Adipocyte (in vitro differentiated cells): ENCODE measurements at regions not wholly inside any gene's neighbourhood (a gene's known extent, or its start where the extent isn't known, plus 50 kb on each side); places are given as distances from the start of the nearest gene placed in this dataset.
"Not testable (repeated sequence)": the region's sequence is repeated elsewhere in the genome, so short reads cannot be mapped to it uniquely, and the experiment has no call there.

Source experiments
- DNase-seq: peaks from one replicate; pipeline ENCODE4 v3.0.0-alpha.2; 2015; ENCODE audit warnings: low read depth
- H3K27me3 ChIP-seq: replicated peaks from 2 replicates; pipeline ENCODE4 v1.7.0; 2013; ENCODE audit warnings: mild to moderate bottlenecking, low read length, moderate library complexity; ENCODE audit not compliant: control insufficient read depth, insufficient read depth
- H3K36me3 ChIP-seq: 2 replicates; pipeline ENCODE4 v1.7.0; 2013; ENCODE audit warnings: low read length, mild to moderate bottlenecking, moderate library complexity; ENCODE audit not compliant: control insufficient read depth, insufficient read depth, severe bottlenecking
- H3K4me1 ChIP-seq: 2 replicates; pipeline ENCODE4 v1.7.0; 2013; ENCODE audit warnings: mild to moderate bottlenecking, low read length, moderate library complexity; ENCODE audit not compliant: control insufficient read depth, insufficient read depth
- H3K4me3 ChIP-seq: 2 replicates; pipeline ENCODE4 v1.7.0; 2013; ENCODE audit warnings: mild to moderate bottlenecking, low read length, moderate library complexity
- H3K9ac ChIP-seq: 2 replicates; pipeline ENCODE4 v1.7.0; 2013; ENCODE audit warnings: mild to moderate bottlenecking, low read length, moderate library complexity
- H3K9me3 ChIP-seq: 2 replicates; pipeline ENCODE4 v1.7.0; 2013; ENCODE audit warnings: mild to moderate bottlenecking, low read length, moderate library complexity; ENCODE audit not compliant: control insufficient read depth

- Histone ChIP-seq H3K27me3 (peaks cover 97% of the 10 kb centered on the region), H3K4me1 (peaks cover 26% of the 10 kb centered on the region), H3K4me3 (no peak overlapping the region), H3K9me3 (peaks cover 5% of the 10 kb centered on the region), H3K36me3 (no peaks in the 10 kb centered on the region), H3K9ac (no peak overlapping the region)
- no peak for DNase-seq
Measured at GRCh38 chr7:155378959-155379871, 78.7 kb upstream of the EN2 start.

- Histone ChIP-seq H3K4me3 (no peak overlapping the region), H3K4me1 (peaks cover 18% of the 10 kb centered on the region), H3K9me3 (peaks cover 4% of the 10 kb centered on the region), H3K27me3 (peaks cover 96% of the 10 kb centered on the region), H3K36me3 (no peaks in the 10 kb centered on the region), H3K9ac (no peak overlapping the region)
- peak; percentile 80 for DNase-seq
Measured at GRCh38 chr7:155380221-155380861, 77.6 kb upstream of the EN2 start.

GRCh38 chr7:155380976-155381851 lies 76.7 kb upstream of the EN2 start:
- DNase-seq, result no peak
- Histone ChIP-seq H3K27me3 (peaks cover 95% of the 10 kb centered on the region), H3K9me3 (no peaks in the 10 kb centered on the region), H3K36me3 (no peaks in the 10 kb centered on the region), H3K4me3 (peak overlapping the region; percentile 67), H3K9ac (no peak overlapping the region), H3K4me1 (peaks cover 18% of the 10 kb centered on the region)

GRCh38 chr7:155381852-155382801 lies 75.8 kb upstream of the EN2 start:
- H3K36me3 ChIP-seq, result no peaks in the 10 kb centered on the region
- peaks cover 18% of the 10 kb centered on the region for H3K4me1 ChIP-seq
- DNase-seq, result no peak
- peak overlapping the region; percentile 67 for H3K4me3 ChIP-seq
- peaks cover 95% of the 10 kb centered on the region for H3K27me3 ChIP-seq
- H3K9ac ChIP-seq, result no peak overlapping the region
- H3K9me3 ChIP-seq, result no peaks in the 10 kb centered on the region

GRCh38 chr7:155382802-155383171 lies 75.1 kb upstream of the EN2 start:
- DNase-seq, result no peak
- H3K27me3 ChIP-seq, result peaks cover 95% of the 10 kb centered on the region

GRCh38 chr7:155383756-155384491 lies 74.0 kb upstream of the EN2 start:
- H3K36me3 ChIP-seq, result no peaks in the 10 kb centered on the region
- H3K27me3 ChIP-seq, result peaks cover 91% of the 10 kb centered on the region
- no peak for DNase-seq
- H3K9me3 ChIP-seq, result no peaks in the 10 kb centered on the region
- H3K9ac ChIP-seq, result no peak overlapping the region
- H3K4me1 ChIP-seq, result peaks cover 12% of the 10 kb centered on the region
- no peak overlapping the region for H3K4me3 ChIP-seq

More at GRCh38 chr7:155382802-155383171, 75.1 kb upstream of the EN2 start:
- H3K4me3 ChIP-seq, result no peak overlapping the region
- H3K4me1 ChIP-seq, result peaks cover 15% of the 10 kb centered on the region
- no peaks in the 10 kb centered on the region for H3K9me3 ChIP-seq
- no peaks in the 10 kb centered on the region for H3K36me3 ChIP-seq
- H3K9ac ChIP-seq, result no peak overlapping the region

- Histone ChIP-seq H3K27me3 (peaks cover 89% of the 10 kb centered on the region), H3K4me1 (peaks cover 12% of the 10 kb centered on the region), H3K4me3 (no peak overlapping the region), H3K36me3 (no peaks in the 10 kb centered on the region), H3K9ac (no peak overlapping the region), H3K9me3 (no peaks in the 10 kb centered on the region)
- no peak for DNase-seq
Measured at GRCh38 chr7:155384751-155385150, 73.2 kb upstream of the EN2 start.

GRCh38 chr7:155385182-155385581 lies 72.7 kb upstream of the EN2 start:
- H3K36me3 ChIP-seq, H3K4me3 ChIP-seq, DNase-seq, H3K9ac ChIP-seq, H3K9me3 ChIP-seq: not testable (repeated sequence)
- Histone ChIP-seq H3K27me3 (peaks cover 88% of the 10 kb centered on the region), H3K4me1 (peaks cover 12% of the 10 kb centered on the region)

GRCh38 chr7:155386608-155387007 lies 71.3 kb upstream of the EN2 start:
- no peak overlapping the region for H3K4me3 ChIP-seq
- no peaks in the 10 kb centered on the region for H3K36me3 ChIP-seq
- H3K9me3 ChIP-seq, result no peaks in the 10 kb centered on the region
- peaks cover 82% of the 10 kb centered on the region for H3K27me3 ChIP-seq
- peaks cover 6% of the 10 kb centered on the region for H3K4me1 ChIP-seq
- no peak for DNase-seq
- H3K9ac ChIP-seq, result no peak overlapping the region
